CD4-positive, alpha-beta T cell treated with Interleukin-15 for 4 hours (primary cell): ENCODE measurements at regions not wholly inside any gene's neighbourhood (a gene's known extent, or its start where the extent isn't known, plus 50 kb on each side); places are given as distances from the start of the nearest gene placed in this dataset.

Experiments
- DNase-seq: peaks from one replicate; pipeline ENCODE4 v3.0.0-alpha.2; 2020; ENCODE audit warnings: low spot score

- DNase-seq: no peak
Measured at GRCh38 chr7:33727315-33727714, 178.0 kb upstream of the BMPER start.

GRCh38 chr7:33728873-33729551 lies 176.3 kb upstream of the BMPER start:
- DNase-seq: no peak

GRCh38 chr7:33729726-33730125 lies 175.6 kb upstream of the BMPER start:
- DNase-seq: no peak

- DNase-seq: no peak
Measured at GRCh38 chr7:33730958-33731357, 174.4 kb upstream of the BMPER start.

- DNase-seq: no peak
Measured at GRCh38 chr7:33731912-33732311, 173.4 kb upstream of the BMPER start.

GRCh38 chr7:33732462-33732861 lies 172.9 kb upstream of the BMPER start:
- DNase-seq: no peak

GRCh38 chr7:33733870-33734650 lies 171.3 kb upstream of the BMPER start:
- no peak for DNase-seq

GRCh38 chr7:33735403-33735802 lies 169.9 kb upstream of the BMPER start:
- DNase-seq: no peak

GRCh38 chr7:33736521-33737221 lies 168.7 kb upstream of the BMPER start:
- no peak for DNase-seq

- no peak for DNase-seq
Measured at GRCh38 chr7:33738260-33738935, 166.9 kb upstream of the BMPER start.

- no peak for DNase-seq
Measured at GRCh38 chr7:33739286-33739685, 166.1 kb upstream of the BMPER start.

- no peak for DNase-seq
Measured at GRCh38 chr7:33742521-33742920, 162.8 kb upstream of the BMPER start.

GRCh38 chr7:33742999-33743587 lies 162.2 kb upstream of the BMPER start:
- no peak for DNase-seq

- DNase-seq: no peak
Measured at GRCh38 chr7:33743594-33743993, 161.7 kb upstream of the BMPER start.

GRCh38 chr7:33744293-33745075 lies 160.9 kb upstream of the BMPER start:
- DNase-seq: no peak

- no peak for DNase-seq
Measured at GRCh38 chr7:33745934-33746333, 159.4 kb upstream of the BMPER start.

GRCh38 chr7:33748793-33749192 lies 156.5 kb upstream of the BMPER start:
- DNase-seq: no peak

GRCh38 chr7:33750177-33750576 lies 155.2 kb upstream of the BMPER start:
- DNase-seq: no peak

GRCh38 chr7:33751443-33751842 lies 153.9 kb upstream of the BMPER start:
- no peak for DNase-seq

- no peak for DNase-seq
Measured at GRCh38 chr7:33753881-33754525, 151.3 kb upstream of the BMPER start.
